NCI-H1436 (cell line): ENCODE measurements at regions not wholly inside any gene's neighbourhood (a gene's known extent, or its start where the extent isn't known, plus 50 kb on each side); places are given as distances from the start of the nearest gene placed in this dataset.

Experiments used
- DNase-seq: peaks from one replicate; lab custom pipeline; 2025; lab: John Stamatoyannopoulos, UW

- no peak for DNase-seq
Measured at GRCh38 chr4:178784491-178784890, 1342.3 kb upstream of the AGA start.

GRCh38 chr4:178789279-178789678 lies 1347.0 kb upstream of the AGA start:
- DNase-seq = no peak

GRCh38 chr4:178799204-178799603 lies 1357.0 kb upstream of the AGA start:
- no peak for DNase-seq

- DNase-seq = no peak
Measured at GRCh38 chr4:178808106-178808505, 1365.9 kb upstream of the AGA start.

GRCh38 chr4:178809921-178810320 lies 1367.7 kb upstream of the AGA start:
- DNase-seq = no peak

GRCh38 chr4:178811356-178811755 lies 1369.1 kb upstream of the AGA start:
- no peak for DNase-seq

- no peak for DNase-seq
Measured at GRCh38 chr4:178812866-178813265, 1370.6 kb upstream of the AGA start.

- no peak for DNase-seq
Measured at GRCh38 chr4:178814908-178815307, 1372.7 kb upstream of the AGA start.

- DNase-seq = no peak
Measured at GRCh38 chr4:178823673-178824295, 1381.5 kb upstream of the AGA start.

GRCh38 chr4:178836865-178837264 lies 1394.6 kb upstream of the AGA start:
- no peak for DNase-seq

- DNase-seq = no peak
Measured at GRCh38 chr4:178838776-178839175, 1396.5 kb upstream of the AGA start.

- DNase-seq = no peak
Measured at GRCh38 chr4:178856139-178856800, 1414.0 kb upstream of the AGA start.

GRCh38 chr4:178871476-178871875 lies 1429.2 kb upstream of the AGA start:
- DNase-seq = no peak

GRCh38 chr4:178881937-178882336 lies 1439.7 kb upstream of the AGA start:
- no peak for DNase-seq

- no peak for DNase-seq
Measured at GRCh38 chr4:178894126-178894525, 1451.9 kb upstream of the AGA start.

- no peak for DNase-seq
Measured at GRCh38 chr4:178899084-178899483, 1456.8 kb upstream of the AGA start.

- no peak for DNase-seq
Measured at GRCh38 chr4:178917756-178918155, 1475.5 kb upstream of the AGA start.

- no peak for DNase-seq
Measured at GRCh38 chr4:178937130-178937529, 1494.9 kb upstream of the AGA start.

GRCh38 chr4:178941975-178942374 lies 1499.7 kb upstream of the AGA start:
- DNase-seq = no peak

GRCh38 chr4:178953447-178954120 lies 1511.3 kb upstream of the AGA start:
- DNase-seq = no peak

GRCh38 chr4:178955614-178956013 lies 1513.4 kb upstream of the AGA start:
- DNase-seq = no peak

- DNase-seq = no peak
Measured at GRCh38 chr4:178958725-178959440, 1516.6 kb upstream of the AGA start.
